ENCODE measurements at regions not wholly inside any gene's neighbourhood (a gene's known extent, or its start where the extent isn't known, plus 50 kb on each side); places are given as distances from the start of the nearest gene placed in this dataset.

- Mint-ChIP-seq H3K4me1 (ENCODE audit: low read depth) (no peaks in the 10 kb centered on the region), H3K9me3 (no peaks in the 10 kb centered on the region), H3K36me3 (ENCODE audit: low read depth) (no peaks in the 10 kb centered on the region), H3K4me3 (no peak overlapping the region), H3K27me3 (no peaks in the 10 kb centered on the region), H3K27ac (no peak overlapping the region)
- DNase-seq: no peak
- intact Hi-C loops (cut with micrococcal nuclease): no loop called here
- ChIA-PET POLR2A (no interaction called here), CTCF (no interaction called here)
- no peak for ATAC-seq
- TF ChIP-seq CTCF (IDR thresholded peaks at IDR 0.05): no peak
Measured at GRCh38 chr7:153002572-153002971, 243.0 kb downstream of the ACTR3B start.

GRCh38 chr7:153004341-153004740 is 244.8 kb downstream of the ACTR3B start:
- H3K4me3 Mint-ChIP-seq: no peak overlapping the region
- DNase-seq (no peak), ATAC-seq (no peak)
- no peaks in the 10 kb centered on the region for H3K9me3 Mint-ChIP-seq
- no peaks in the 10 kb centered on the region for H3K4me1 Mint-ChIP-seq (ENCODE audit: low read depth)
- H3K27ac Mint-ChIP-seq: no peak overlapping the region
- intact Hi-C loops (cut with micrococcal nuclease): no loop called here
- no peaks in the 10 kb centered on the region for H3K27me3 Mint-ChIP-seq
- CTCF ChIA-PET: no interaction called here
- no peak for TF ChIP-seq CTCF (IDR thresholded peaks at IDR 0.05)
- POLR2A ChIA-PET: interaction anchor here (0.7 kb wide), 1 partner anchor 866 kb away, joined by 3 read pairs; no protein-coding TSS in a partner anchor
- H3K36me3 Mint-ChIP-seq (ENCODE audit: low read depth): no peaks in the 10 kb centered on the region

GRCh38 chr7:153005750-153006435 is 246.3 kb downstream of the ACTR3B start:
- ChIA-PET POLR2A (no interaction called here), CTCF (interaction anchor here (0.6 kb wide), 1 partner anchor 112 kb away, joined by 3 read pairs; no protein-coding TSS in a partner anchor)
- no peak overlapping the region for H3K4me3 Mint-ChIP-seq
- no peak for TF ChIP-seq CTCF (IDR thresholded peaks at IDR 0.05)
- H3K36me3 Mint-ChIP-seq (ENCODE audit: low read depth): no peaks in the 10 kb centered on the region
- no peaks in the 10 kb centered on the region for H3K27me3 Mint-ChIP-seq
- H3K27ac Mint-ChIP-seq: no peak overlapping the region
- DNase-seq (no peak), ATAC-seq (no peak)
- intact Hi-C loops (cut with micrococcal nuclease): no loop called here
- no peaks in the 10 kb centered on the region for H3K4me1 Mint-ChIP-seq (ENCODE audit: low read depth)
- no peaks in the 10 kb centered on the region for H3K9me3 Mint-ChIP-seq

GRCh38 chr7:153006452-153006851 is 246.9 kb downstream of the ACTR3B start:
- ATAC-seq: no peak
- H3K4me3 Mint-ChIP-seq: no peak overlapping the region
- POLR2A ChIA-PET: no interaction called here
- no peak overlapping the region for H3K27ac Mint-ChIP-seq
- intact Hi-C loops (cut with micrococcal nuclease): no loop called here
- no peak for DNase-seq
- no peaks in the 10 kb centered on the region for H3K4me1 Mint-ChIP-seq (ENCODE audit: low read depth)
- H3K36me3 Mint-ChIP-seq (ENCODE audit: low read depth): no peaks in the 10 kb centered on the region
- H3K9me3 Mint-ChIP-seq: no peaks in the 10 kb centered on the region
- CTCF ChIA-PET: no interaction called here
- H3K27me3 Mint-ChIP-seq: no peaks in the 10 kb centered on the region
- no peak for TF ChIP-seq CTCF (IDR thresholded peaks at IDR 0.05)

- ATAC-seq: no peak
- Mint-ChIP-seq H3K9me3 (no peaks in the 10 kb centered on the region), H3K36me3 (ENCODE audit: low read depth) (no peaks in the 10 kb centered on the region), H3K4me1 (ENCODE audit: low read depth) (no peaks in the 10 kb centered on the region), H3K27me3 (no peaks in the 10 kb centered on the region), H3K27ac (no peak overlapping the region), H3K4me3 (no peak overlapping the region)
- no peak for DNase-seq
- no peak for TF ChIP-seq CTCF (IDR thresholded peaks at IDR 0.05)
- CTCF ChIA-PET: no interaction called here
- POLR2A ChIA-PET: no interaction called here
- intact Hi-C loops (cut with micrococcal nuclease): no loop called here
Measured at GRCh38 chr7:153006911-153007310, 247.4 kb downstream of the ACTR3B start.

Data from activated CD8-positive, alpha-beta T cell treated with anti-CD3 and anti-CD28 coated beads for 36 hours (primary cell).